ENCODE measurements at regions not wholly inside any gene's neighbourhood (a gene's known extent, or its start where the extent isn't known, plus 50 kb on each side); places are given as distances from the start of the nearest gene placed in this dataset.

- DNase-seq, result no peak
These were observed 999.8 kb upstream of the CDH2 start for GRCh38 chr18:29176681-29177080.

GRCh38 chr18:29174891-29175290 is 998.0 kb upstream of the CDH2 start:
- DNase-seq, result no peak

GRCh38 chr18:29172756-29173067 is 995.8 kb upstream of the CDH2 start:
- no peak for DNase-seq

DNA sequence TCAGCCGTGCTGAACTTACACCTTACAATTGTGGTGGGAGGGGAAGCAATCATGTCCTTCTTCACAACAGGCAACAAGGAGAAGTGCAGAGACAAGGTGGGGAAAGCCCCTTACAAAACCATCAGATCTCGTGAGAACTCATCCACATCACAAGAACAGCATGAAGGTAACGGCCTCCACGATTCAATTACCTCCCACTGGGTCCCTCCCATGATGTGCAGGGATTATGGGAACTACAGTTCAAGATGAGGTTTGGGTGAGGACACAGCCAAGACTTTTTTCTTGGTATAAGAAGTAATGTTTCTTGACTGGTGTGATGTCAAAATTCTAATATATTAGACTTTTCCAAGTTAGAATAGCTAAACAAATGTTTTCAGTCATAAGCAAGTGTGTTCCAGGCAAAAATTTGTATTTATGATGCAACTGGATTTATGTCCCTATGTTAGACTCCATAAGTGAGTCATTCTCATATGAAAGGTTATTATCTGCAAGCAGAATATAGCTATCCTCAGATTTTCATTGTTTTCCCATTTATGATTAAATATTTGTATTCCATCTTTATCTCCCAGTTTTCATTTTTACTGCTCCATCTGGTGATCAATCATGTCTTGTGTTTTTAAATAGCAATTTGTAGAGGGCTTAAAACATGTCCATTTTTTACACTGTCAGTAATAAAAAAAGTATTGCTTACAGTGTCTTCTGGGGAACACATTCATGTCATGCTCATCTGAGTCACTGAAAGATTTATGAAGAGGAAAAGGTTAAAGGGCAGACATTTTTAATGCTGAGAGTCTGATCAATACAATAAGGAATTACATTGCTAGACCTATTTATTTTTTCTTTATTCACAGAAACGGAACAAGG is 995.2 kb upstream of the CDH2 start:
- no peak for DNase-seq

GRCh38 chr18:29169599-29169998 is 992.7 kb upstream of the CDH2 start:
- no peak for DNase-seq

DNA sequence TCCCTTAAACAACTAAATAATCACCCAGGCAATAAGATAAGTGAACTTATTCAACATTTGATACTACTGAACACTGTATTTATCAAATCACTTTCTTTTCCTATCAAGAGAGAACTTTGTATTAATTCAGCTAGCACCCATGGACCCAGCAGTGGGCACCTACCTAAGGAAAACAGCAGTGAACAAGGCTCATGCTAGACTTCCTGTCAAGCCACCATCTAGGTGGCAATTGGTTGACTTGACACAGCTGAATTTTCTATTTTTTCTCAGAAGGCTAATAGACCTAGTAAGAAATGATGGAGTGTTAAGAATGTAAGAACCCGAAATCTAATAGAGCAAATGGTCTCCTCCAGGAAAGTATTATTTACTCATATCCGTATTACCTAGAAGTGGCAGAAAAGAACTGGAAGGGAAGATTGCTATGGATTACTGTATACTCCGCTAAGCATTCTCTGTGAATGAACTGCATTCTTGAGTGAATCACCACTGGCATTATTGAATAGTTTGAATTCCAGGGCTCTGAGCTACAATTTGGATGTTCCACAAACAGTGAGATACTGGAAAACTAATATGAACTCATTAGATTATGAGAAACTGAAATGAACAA is 988.2 kb upstream of the CDH2 start:
- DNase-seq, result no peak

- no peak for DNase-seq
These were observed 987.2 kb upstream of the CDH2 start for GRCh38 chr18:29164020-29164706.

DNA sequence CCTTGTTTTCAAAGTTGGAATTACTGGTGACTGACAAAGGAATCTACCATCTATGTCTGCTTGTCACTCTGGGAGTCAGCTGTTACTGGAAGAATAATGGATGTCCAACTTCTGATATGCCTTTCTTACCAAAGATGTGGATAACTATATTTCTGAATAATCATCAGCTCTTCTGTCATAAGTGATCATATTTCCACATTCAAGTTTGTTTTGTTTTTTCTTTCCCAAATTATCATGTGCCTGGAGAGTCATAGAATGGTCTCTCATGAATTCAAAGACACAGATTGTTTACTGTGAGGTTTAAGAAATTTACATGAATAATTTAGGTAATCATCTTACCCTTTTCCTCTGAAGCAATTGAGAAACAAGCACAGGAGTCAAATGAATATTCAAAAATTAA is 986.7 kb upstream of the CDH2 start:
- no peak for DNase-seq

GRCh38 chr18:29161429-29161828 is 984.5 kb upstream of the CDH2 start:
- no peak for DNase-seq

DNA sequence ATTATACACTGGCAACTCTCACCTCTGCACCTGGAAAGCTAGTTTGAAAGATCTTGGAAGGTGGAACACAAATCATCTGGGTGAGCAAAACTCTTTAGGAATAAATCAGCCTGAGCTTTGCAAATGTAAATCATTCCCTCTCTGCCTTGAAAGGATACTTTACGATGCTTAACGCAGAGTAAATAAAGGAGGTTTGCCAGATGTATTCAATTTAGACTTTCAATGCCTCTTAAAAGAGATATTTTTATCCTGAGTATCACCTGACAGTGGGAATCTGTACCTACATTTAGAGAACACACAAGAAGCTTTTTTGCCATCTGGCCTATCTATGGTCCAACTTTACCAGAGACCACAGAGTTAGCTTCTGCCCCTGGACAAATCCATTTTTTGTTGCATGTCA is 983.2 kb upstream of the CDH2 start:
- no peak for DNase-seq

- no peak for DNase-seq
These were observed 981.0 kb upstream of the CDH2 start for GRCh38 chr18:29157905-29158304.

DNA sequence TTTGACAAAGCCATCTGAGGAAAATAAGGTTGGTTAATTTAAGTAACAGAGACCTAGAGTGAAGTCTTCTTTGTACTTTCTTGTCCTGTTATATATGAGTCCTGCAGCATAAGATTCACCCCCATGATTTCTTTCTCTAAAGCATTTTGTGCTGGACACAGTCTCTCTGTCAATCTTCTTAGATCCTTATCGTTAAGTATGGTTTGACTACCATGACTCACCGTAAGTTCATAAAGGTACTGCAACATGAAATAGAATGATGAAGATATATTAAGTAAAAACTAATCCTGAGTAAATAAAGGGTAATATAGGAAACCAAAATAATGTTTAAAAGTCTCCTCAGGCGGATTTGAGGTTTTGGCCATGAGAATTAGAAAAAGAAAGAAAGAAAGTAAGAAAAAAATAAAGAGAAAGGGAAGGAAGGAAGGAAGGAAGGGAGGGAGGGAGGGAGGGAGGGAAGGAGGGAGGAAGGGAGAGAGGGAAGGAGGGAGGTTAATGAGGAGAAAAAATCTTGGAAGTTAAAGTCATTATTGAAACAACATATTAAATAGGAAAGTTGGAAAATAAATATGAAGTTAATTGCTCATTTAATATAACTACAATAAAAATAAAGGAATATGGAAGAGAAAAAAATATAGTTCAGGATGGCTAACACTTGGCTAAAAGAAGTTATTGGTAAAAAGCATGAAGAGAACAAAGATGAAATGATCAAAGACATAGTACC is 980.3 kb upstream of the CDH2 start:
- no peak for DNase-seq

DNA sequence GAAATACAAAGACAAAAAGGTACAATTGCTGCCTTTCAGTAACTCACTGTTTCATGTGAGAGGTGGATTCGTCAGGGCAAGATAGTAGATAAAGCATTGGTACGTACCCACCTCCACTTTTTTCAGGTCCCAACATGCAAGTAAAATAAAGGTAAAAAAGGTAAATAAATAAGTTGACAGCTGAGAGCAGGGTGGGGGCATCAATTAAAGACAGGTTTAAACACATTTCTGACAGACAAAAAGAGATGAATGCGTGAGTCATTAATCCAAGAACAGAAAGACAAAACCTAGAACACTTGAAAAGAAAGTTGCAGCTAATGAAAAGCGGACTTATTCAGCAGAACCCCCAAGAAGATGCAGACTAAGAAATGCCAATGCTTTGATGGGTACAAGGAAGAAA is 979.6 kb upstream of the CDH2 start:
- DNase-seq, result no peak

DNA sequence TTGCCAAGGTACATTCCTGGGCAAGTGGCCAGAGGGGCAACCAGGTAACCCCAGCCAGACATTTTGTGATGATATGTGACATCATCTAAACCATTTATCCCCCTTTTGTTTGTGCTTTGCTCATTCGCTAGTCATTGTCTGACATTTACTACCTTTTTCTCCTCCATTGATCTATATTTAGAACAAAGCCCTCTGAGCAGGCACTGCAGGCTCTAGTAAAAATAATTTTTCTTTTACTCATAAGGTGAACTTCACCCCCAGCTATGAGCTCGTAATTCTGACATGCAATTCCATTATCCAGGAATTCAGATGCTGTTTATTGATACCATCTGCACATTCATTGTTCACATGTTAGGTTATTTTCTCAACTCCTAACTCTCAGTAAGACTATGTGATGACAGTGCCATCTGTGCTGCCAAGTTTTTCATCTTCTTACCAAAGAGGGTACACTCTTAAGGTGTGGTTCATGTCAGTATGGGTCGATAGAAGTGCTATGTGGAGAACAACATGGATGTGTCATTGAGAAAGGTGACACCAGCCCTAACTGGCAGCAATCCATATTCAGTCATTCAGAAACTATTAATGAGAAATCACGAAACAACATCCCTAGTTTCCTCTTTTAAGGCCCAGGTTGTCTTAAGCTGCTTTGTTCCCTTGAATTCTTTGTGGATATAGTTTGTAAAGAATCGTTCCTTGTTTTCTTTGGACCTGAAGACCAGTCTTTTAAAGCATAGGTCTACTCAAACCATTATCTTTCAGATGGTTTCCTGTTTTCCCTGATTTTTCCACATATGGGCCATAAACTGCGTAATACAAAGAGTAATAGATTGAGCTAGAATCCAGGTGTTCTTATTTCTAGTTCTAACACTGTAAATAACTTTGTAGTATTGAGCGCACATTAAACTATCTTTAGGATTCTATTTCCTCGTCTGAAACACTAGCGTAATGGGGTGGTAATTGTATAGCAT is 978.1 kb upstream of the CDH2 start:
- no peak for DNase-seq

GRCh38 chr18:29154196-29154757 is 977.3 kb upstream of the CDH2 start:
- no peak for DNase-seq

DNA sequence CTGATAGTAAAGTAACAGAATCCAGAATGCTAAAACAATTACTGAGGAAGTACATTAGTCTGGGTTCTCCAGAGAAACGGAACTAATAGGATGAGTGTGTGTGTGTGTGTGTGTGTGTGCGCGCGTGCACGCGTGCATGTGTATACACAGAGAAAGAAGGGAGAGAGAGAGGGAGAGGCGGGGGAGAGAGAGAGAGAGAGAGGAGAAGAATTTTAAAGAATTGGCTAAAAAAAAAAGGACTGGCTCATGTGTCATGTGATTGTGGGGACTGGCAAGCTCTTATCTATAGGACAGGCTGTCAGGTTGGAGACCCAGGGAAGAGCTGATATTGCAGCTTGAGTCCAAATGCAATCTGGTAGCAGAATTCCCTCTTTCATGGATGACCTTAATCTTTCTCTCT is 976.2 kb upstream of the CDH2 start:
- DNase-seq, result no peak

DNA sequence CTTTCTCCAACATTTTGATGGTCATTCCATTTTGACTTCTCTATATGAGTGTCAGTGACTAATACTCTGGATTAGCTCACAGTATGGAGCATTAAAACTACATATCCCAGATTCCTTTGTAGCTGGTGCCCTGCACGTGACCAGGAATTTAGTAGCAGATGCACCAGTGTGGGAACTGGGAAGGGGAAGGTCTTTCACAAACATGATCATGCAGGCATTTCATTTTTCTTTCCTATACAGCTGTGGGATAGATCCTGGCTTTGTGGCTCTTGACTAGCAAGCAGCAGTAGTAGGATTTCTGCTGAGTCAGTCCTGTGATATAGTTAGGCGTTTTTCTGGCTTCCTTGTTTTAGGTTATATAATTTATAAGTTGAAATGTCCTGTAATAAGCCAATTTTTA is 971.0 kb upstream of the CDH2 start:
- no peak for DNase-seq

GRCh38 chr18:29146068-29146467 is 969.1 kb upstream of the CDH2 start:
- DNase-seq, result no peak

- DNase-seq, result no peak
These were observed 963.7 kb upstream of the CDH2 start for GRCh38 chr18:29140590-29140989.

GRCh38 chr18:29137773-29138495 is 961.0 kb upstream of the CDH2 start:
- no peak for DNase-seq
